GM12878 (cell line): ENCODE measurements at regions not wholly inside any gene's neighbourhood (a gene's known extent, or its start where the extent isn't known, plus 50 kb on each side); places are given as distances from the start of the nearest gene placed in this dataset.

Experiments used
- ATAC-seq: fragments of 200-7000 bp; cut with Tn5 transposase; 3 replicates; pipeline ENCODE4 v1.9.1; 2020; ENCODE audit warnings: mild to moderate bottlenecking, moderate library complexity
- BruUV-seq: library from RNA; stranded (reverse); fragments of 400-500 nt; replicated peaks from 2 replicates; lab custom pipeline; 2021; lab: Mats Ljungman, UMichigan
- CTCF ChIA-PET: fragments of 300-600 bp; sonication (Branson Sonifier 250); formaldehyde crosslinking; extraction: SDS; loops from one replicate; lab custom pipeline; 2021; ENCODE audit warnings: inconsistent platforms; lab: Yijun Ruan, JAX
- POLR2A ChIA-PET: fragments of 350-600 bp; formaldehyde crosslinking; extraction: SDS; loops from one replicate; lab custom pipeline; 2021; ENCODE audit warnings: inconsistent platforms; lab: Charles Lee
- RAD21 ChIA-PET: fragments of 300-600 bp; sonication (Branson Sonifier 250); formaldehyde crosslinking; loops from one replicate; lab custom pipeline; 2023; ENCODE audit warnings: antibody characterized with exemption; ENCODE audit not compliant: unreplicated experiment; lab: Charles Lee
- SMC1A ChIA-PET: fragments of 300-600 bp; sonication (Branson Sonifier 250); formaldehyde crosslinking; loops from one replicate; lab custom pipeline; 2023; ENCODE audit not compliant: unreplicated experiment, uncharacterized antibody; lab: Charles Lee
- DNase-seq: peaks from one replicate; pipeline ENCODE4 v3.0.0-alpha.2; 2011; ENCODE audit warnings: low read depth, low spot score
- FAIRE-seq: peaks from 3 replicates; lab custom pipeline; 2011; peaks lifted over from hg19 to GRCh38; lab: Jason Lieb, UNC
- H2AFZ ChIP-seq: 2 replicates; pipeline ENCODE4 v1.6.0; 2011; ENCODE audit warnings: low read depth, low read length, control low read depth; ENCODE audit not compliant: control insufficient read depth
- H3K27ac ChIP-seq: 2 replicates; pipeline ENCODE4 v1.5.1; 2011; ENCODE audit warnings: control low read depth; ENCODE audit not compliant: control insufficient read depth, insufficient read depth
- H3K27me3 ChIP-seq, 2 experiments: replicated peaks in 1 of 2; 2 replicates each; pipeline versions ENCODE4 v1.6.0 to v1.6.1; 2011; ENCODE audit warnings: low read length in 1 of 2; ENCODE audit not compliant: control insufficient read depth in 2 of 2, insufficient read depth in 2 of 2
- H3K36me3 ChIP-seq, 2 experiments: 2 replicates each; pipeline ENCODE4 v1.5.1; 2011; ENCODE audit warnings: low read length in 1 of 2; ENCODE audit not compliant: control insufficient read depth in 2 of 2, insufficient read depth in 2 of 2
- H3K4me1 ChIP-seq: 2 replicates; pipeline ENCODE4 v1.6.1; 2011; ENCODE audit warnings: mild to moderate bottlenecking, low read length, moderate library complexity, mixed read lengths; ENCODE audit not compliant: control insufficient read depth, insufficient read depth
- H3K4me2 ChIP-seq: 2 replicates; pipeline ENCODE4 v1.6.0; 2011; ENCODE audit warnings: control low read depth; ENCODE audit not compliant: control insufficient read depth, insufficient read depth
- H3K4me3 ChIP-seq: fragments of 200-600 bp; sonication (generic); 2 replicates; pipeline ENCODE4 v1.5.1; 2016
- H3K79me2 ChIP-seq: 2 replicates; pipeline ENCODE4 v1.6.0; 2011; ENCODE audit warnings: low read length; ENCODE audit not compliant: control insufficient read depth, insufficient read depth
- H3K9ac ChIP-seq: 2 replicates; pipeline ENCODE4 v1.8.0; 2011; ENCODE audit warnings: low read length, control low read depth, mixed read lengths; ENCODE audit not compliant: control insufficient read depth, insufficient read depth
- H3K9me3 ChIP-seq: replicated peaks from 3 replicates; pipeline ENCODE4 v1.5.1; 2011; ENCODE audit warnings: mild to moderate bottlenecking, low read length; ENCODE audit not compliant: control insufficient read depth, insufficient read depth
- H4K20me1 ChIP-seq: 2 replicates; pipeline ENCODE4 v1.6.0; 2011; ENCODE audit not compliant: control insufficient read depth, insufficient read depth
- CEBPZ ChIP-seq: fragments of 150-350 bp; IDR thresholded peaks from 2 replicates; pipeline ENCODE4 v1.6.1; 2016; ENCODE audit warnings: low read depth, low read length
- CHD4 ChIP-seq: fragments of 200-600 bp; sonication (generic); IDR thresholded peaks from 2 replicates; pipeline ENCODE4 v1.6.1; 2016; ENCODE audit warnings: mild to moderate bottlenecking
- CTCF ChIP-seq, 3 experiments: IDR thresholded peaks in 2 of 3; conservative IDR thresholded peaks in 1 of 3; 2 replicates each; pipeline ENCODE4 v1.5.1; 2011; ENCODE audit warnings: low read depth in 3 of 3, low read length in 3 of 3, mild to moderate bottlenecking in 3 of 3, control low read depth in 2 of 3, moderate library complexity in 2 of 3, inconsistent platforms in 1 of 3, mixed read lengths in 1 of 3; ENCODE audit not compliant: control insufficient read depth in 2 of 3, insufficient read depth in 1 of 3; ENCODE audit errors: extremely low read depth in 1 of 3
- HCFC1 ChIP-seq: fragments of 150-350 bp; IDR thresholded peaks from 2 replicates; pipeline ENCODE4 v1.6.1; 2014; ENCODE audit warnings: low read length
- LARP7 ChIP-seq: fragments of 450-650 bp; IDR thresholded peaks from 2 replicates; pipeline ENCODE4 v1.6.1; 2017; ENCODE audit warnings: mild to moderate bottlenecking
- RB1 ChIP-seq: fragments of 450-650 bp; formaldehyde crosslinking; IDR thresholded peaks from 2 replicates; pipeline ENCODE4 v1.6.1; 2017; ENCODE audit warnings: mild to moderate bottlenecking, borderline replicate concordance
- RELA ChIP-seq: fragments of 450-650 bp; IDR thresholded peaks from 2 replicates; pipeline ENCODE4 v1.8.0; 2014; ENCODE audit warnings: borderline replicate concordance; ENCODE audit not compliant: partially characterized antibody
- SKIL ChIP-seq: fragments of 450-650 bp; IDR thresholded peaks from 2 replicates; pipeline ENCODE4 v1.6.1; 2017; ENCODE audit warnings: mild to moderate bottlenecking, low read depth, inconsistent platforms; ENCODE audit not compliant: poor library complexity, severe bottlenecking
- SMAD5 ChIP-seq: IDR thresholded peaks from 2 replicates; pipeline ENCODE4 v1.6.1; 2016; ENCODE audit warnings: antibody characterized with exemption, low read depth
- SRF ChIP-seq, 2 experiments: IDR thresholded peaks; 2 replicates each; pipeline ENCODE4 v1.6.1; 2011; ENCODE audit warnings: low read depth in 2 of 2, low read length in 2 of 2, mild to moderate bottlenecking in 1 of 2, moderate library complexity in 1 of 2
- YY1 ChIP-seq: IDR thresholded peaks from 2 replicates; pipeline ENCODE4 v1.6.1; 2011; ENCODE audit warnings: low read depth, mild to moderate bottlenecking, low read length
- ZBED1 ChIP-seq: IDR thresholded peaks from 2 replicates; pipeline ENCODE4 v1.6.1; 2016; ENCODE audit warnings: borderline replicate concordance
- ZBTB33 ChIP-seq: fragments of 450-650 bp; IDR thresholded peaks from 2 replicates; pipeline ENCODE4 v1.6.1; 2017; ENCODE audit warnings: mild to moderate bottlenecking
- ZNF622 ChIP-seq: fragments of 450-650 bp; IDR thresholded peaks from 2 replicates; pipeline ENCODE4 v1.6.1; 2017; ENCODE audit warnings: mild to moderate bottlenecking, inconsistent platforms
- whole genome bisulfite sequencing: methylation state at CpG from one replicate; pipeline ENCODE4 v1.1.6; 2016; ENCODE audit warnings: low lambda C conversion rate; ENCODE audit not compliant: insufficient replicate concordance, insufficient coverage; ENCODE audit errors: missing lambda C conversion rate; 5-methylcytosine and 5-hydroxymethylcytosine counted together
- in situ Hi-C: fragments of 300-500 bp; cut with MboI; formaldehyde crosslinking; loops from 9 replicates; pipeline ENCODE4 v1.14.3; 2018; ENCODE audit warnings: mixed read lengths
- intact Hi-C: fragments of 100-400 bp; cut with micrococcal nuclease; formaldehyde crosslinking; loops from one replicate; pipeline ENCODE4 v1.14.2; 2022; ENCODE audit not compliant: unreplicated experiment

- H3K79me2 ChIP-seq: no peaks in the 10 kb centered on the region
- FAIRE-seq: no peak
- CTCF ChIA-PET: no interaction called here
- POLR2A ChIA-PET: no interaction called here
- no peak overlapping the region for H3K4me3 ChIP-seq
- in situ Hi-C loops (no loop called here), intact Hi-C loops (no loop called here)
- no peak overlapping the region for H3K27ac ChIP-seq
- no peaks in the 10 kb centered on the region for H3K27me3 ChIP-seq
- no peak for ATAC-seq
- BruUV-seq: no TSS peak
- no peaks in the 10 kb centered on the region for H3K36me3 ChIP-seq
- DNase-seq: no peak
- no peaks in the 10 kb centered on the region for H3K9me3 ChIP-seq
- H3K4me1 ChIP-seq: no peaks in the 10 kb centered on the region
- WGBS: 14% methylated on average over 2 of the region's 2 CpGs
- no peak overlapping the region for H3K4me2 ChIP-seq
- H4K20me1 ChIP-seq: no peaks in the 10 kb centered on the region
- SMC1A ChIA-PET: no interaction called here
- H3K9ac ChIP-seq: no peak overlapping the region
- H2AFZ ChIP-seq: no peak overlapping the region
- RAD21 ChIA-PET: no interaction called here
- TF ChIP-seq CTCF (IDR thresholded peaks at IDR 0.05 in 2 of 3, conservative IDR thresholded peaks at IDR 0.05 in 1 of 3; ENCODE audit: control insufficient read depth in 2 of 3, extremely low read depth in 1 of 3, insufficient read depth in 1 of 3, low read depth in 3 of 3, low read length in 3 of 3) (no peak), RB1 (no peak), CEBPZ (no peak), RELA (no peak), YY1 (no peak), CHD4 (no peak), SRF (IDR thresholded peaks at IDR 0.05; ENCODE audit: low read depth in 2 of 2, low read length in 2 of 2) (no peak), SKIL (no peak), LARP7 (no peak), ZBED1 (no peak), ZNF622 (no peak), ZBTB33 (no peak), HCFC1 (no peak), SMAD5 (no peak)
Observed at GRCh38 chr4:171087089-171087488, 726.1 kb upstream of the GALNTL6 start.
